Colonic mucosa (tissue), 4 donors: ENCODE measurements at regions not wholly inside any gene's neighbourhood (a gene's known extent, or its start where the extent isn't known, plus 50 kb on each side); places are given as distances from the start of the nearest gene placed in this dataset.

Source experiments
- DNase-seq: peaks from one replicate; pipeline ENCODE4 v3.0.0-alpha.2; 2020
- H3K27ac ChIP-seq: fragments of 200-600 bp; one replicate; pipeline ENCODE4 v1.8.0; 2021
- H3K27me3 ChIP-seq: fragments of 200-600 bp; one replicate; pipeline ENCODE4 v1.8.0; 2021
- H3K36me3 ChIP-seq: fragments of 200-600 bp; one replicate; pipeline ENCODE4 v1.8.0; 2021
- H3K4me1 ChIP-seq: fragments of 200-600 bp; one replicate; pipeline ENCODE4 v1.8.0; 2021; ENCODE audit warnings: mild to moderate bottlenecking
- H3K4me3 ChIP-seq: fragments of 200-600 bp; one replicate; pipeline ENCODE4 v1.8.0; 2021
- H3K9ac ChIP-seq, 2 donors: one replicate each; pipeline ENCODE4 v1.7.0; 2013; ENCODE audit warnings: control low read depth in 2 of 2, low read depth in 2 of 2, low read length in 2 of 2
- H3K9me3 ChIP-seq: fragments of 200-600 bp; one replicate; pipeline ENCODE4 v1.8.0; 2021
- intact Hi-C: fragments of 100-400 bp; cut with DNase I; formaldehyde crosslinking; loops from one replicate; pipeline ENCODE4 v1.14.1; 2022
- TF ChIP-seq, protein P1 (sequence below): fragments of 200-600 bp; IDR thresholded peaks from one replicate; pipeline ENCODE4 v1.8.0; 2022; ENCODE audit warnings: antibody characterized with exemption, mild to moderate bottlenecking
- donor health status: healthy.
- donor health status: DM: no; HTN: no; CAD: no.
- donor health status: DM: no; HTN: no; CAD: no.

DNA sequence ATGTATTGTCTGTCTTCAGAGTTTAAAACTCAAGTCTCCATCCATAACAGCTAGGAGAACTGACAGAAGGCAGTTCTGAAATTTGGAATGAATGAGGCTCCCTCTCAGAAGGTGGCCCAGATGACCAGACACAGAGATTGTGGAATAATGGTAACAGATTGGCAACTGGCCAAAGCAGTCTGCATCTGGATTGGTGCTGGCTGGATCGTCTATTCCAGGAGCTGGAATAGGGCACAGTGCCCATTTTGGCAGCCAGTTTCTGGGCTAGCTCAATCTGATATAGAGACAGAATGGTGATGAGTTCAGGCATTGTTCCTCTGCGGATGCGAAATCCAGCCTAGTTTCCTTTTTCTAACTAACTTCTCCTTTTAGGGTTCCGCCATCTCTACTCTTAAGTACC lies 851.7 kb downstream of the PDCD6IP start:
- Histone ChIP-seq H3K4me3 (no peak overlapping the region), H3K9me3 (no peaks in the 10 kb centered on the region), H3K27me3 (no peaks in the 10 kb centered on the region), H3K4me1 (no peaks in the 10 kb centered on the region), H3K9ac (no peak overlapping the region), H3K27ac (no peak overlapping the region), H3K36me3 (no peaks in the 10 kb centered on the region)
- no peak for DNase-seq
- intact Hi-C loops = no loop called here
- TF ChIP-seq, protein P1, sequence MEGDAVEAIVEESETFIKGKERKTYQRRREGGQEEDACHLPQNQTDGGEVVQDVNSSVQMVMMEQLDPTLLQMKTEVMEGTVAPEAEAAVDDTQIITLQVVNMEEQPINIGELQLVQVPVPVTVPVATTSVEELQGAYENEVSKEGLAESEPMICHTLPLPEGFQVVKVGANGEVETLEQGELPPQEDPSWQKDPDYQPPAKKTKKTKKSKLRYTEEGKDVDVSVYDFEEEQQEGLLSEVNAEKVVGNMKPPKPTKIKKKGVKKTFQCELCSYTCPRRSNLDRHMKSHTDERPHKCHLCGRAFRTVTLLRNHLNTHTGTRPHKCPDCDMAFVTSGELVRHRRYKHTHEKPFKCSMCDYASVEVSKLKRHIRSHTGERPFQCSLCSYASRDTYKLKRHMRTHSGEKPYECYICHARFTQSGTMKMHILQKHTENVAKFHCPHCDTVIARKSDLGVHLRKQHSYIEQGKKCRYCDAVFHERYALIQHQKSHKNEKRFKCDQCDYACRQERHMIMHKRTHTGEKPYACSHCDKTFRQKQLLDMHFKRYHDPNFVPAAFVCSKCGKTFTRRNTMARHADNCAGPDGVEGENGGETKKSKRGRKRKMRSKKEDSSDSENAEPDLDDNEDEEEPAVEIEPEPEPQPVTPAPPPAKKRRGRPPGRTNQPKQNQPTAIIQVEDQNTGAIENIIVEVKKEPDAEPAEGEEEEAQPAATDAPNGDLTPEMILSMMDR = no peak

DNA sequence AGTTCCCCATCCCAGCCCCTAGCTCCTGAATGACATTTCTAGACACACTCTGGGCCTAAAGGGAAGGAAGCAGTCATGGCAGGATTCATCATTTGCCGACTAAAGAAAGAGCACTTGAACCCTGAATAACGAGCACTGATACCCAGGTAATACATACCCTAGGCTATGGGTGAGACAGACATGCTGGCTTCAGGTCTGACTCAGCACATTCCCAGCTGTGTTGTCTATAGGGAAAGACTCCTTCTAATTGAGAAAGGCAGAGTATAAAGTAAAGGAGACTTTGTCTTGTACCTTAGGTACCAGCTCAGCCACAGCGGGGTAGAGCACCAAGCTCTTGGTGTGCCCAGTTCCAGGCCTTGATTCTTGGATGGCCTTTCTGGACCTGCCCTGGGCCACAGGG lies 870.5 kb downstream of the PDCD6IP start:
- TF ChIP-seq, protein P1 = no peak
- no peak for DNase-seq
- Histone ChIP-seq H3K27ac (no peak overlapping the region), H3K9ac (no peak overlapping the region), H3K27me3 (no peaks in the 10 kb centered on the region), H3K4me1 (no peaks in the 10 kb centered on the region), H3K36me3 (no peaks in the 10 kb centered on the region), H3K9me3 (no peaks in the 10 kb centered on the region), H3K4me3 (no peak overlapping the region)
- intact Hi-C loops = no loop called here

DNA sequence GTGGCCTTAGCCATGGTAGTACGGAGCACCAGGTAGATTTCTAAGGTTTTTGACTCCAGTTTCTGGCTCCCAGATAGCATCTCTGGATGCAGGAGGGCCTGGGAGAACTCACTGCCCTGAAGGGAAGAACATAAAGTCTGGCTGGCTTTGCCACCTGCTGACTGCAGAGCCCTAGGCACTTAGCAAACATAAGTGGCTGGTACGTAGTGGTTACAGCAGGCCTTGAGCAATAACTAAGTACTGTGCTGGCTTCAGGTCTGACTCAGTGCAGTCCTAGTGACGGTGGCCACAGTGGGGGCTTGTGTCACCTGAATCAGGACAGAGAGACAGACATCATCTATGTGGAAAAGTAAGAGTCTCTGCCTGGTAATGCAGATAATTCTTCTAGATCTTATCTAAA lies 871.1 kb downstream of the PDCD6IP start:
- Histone ChIP-seq H3K4me1 (no peaks in the 10 kb centered on the region), H3K4me3 (no peak overlapping the region), H3K36me3 (no peaks in the 10 kb centered on the region), H3K9ac (no peak overlapping the region), H3K27me3 (no peaks in the 10 kb centered on the region), H3K9me3 (no peaks in the 10 kb centered on the region), H3K27ac (no peak overlapping the region)
- TF ChIP-seq, protein P1 = no peak
- intact Hi-C loops = no loop called here
- DNase-seq = no peak

DNA sequence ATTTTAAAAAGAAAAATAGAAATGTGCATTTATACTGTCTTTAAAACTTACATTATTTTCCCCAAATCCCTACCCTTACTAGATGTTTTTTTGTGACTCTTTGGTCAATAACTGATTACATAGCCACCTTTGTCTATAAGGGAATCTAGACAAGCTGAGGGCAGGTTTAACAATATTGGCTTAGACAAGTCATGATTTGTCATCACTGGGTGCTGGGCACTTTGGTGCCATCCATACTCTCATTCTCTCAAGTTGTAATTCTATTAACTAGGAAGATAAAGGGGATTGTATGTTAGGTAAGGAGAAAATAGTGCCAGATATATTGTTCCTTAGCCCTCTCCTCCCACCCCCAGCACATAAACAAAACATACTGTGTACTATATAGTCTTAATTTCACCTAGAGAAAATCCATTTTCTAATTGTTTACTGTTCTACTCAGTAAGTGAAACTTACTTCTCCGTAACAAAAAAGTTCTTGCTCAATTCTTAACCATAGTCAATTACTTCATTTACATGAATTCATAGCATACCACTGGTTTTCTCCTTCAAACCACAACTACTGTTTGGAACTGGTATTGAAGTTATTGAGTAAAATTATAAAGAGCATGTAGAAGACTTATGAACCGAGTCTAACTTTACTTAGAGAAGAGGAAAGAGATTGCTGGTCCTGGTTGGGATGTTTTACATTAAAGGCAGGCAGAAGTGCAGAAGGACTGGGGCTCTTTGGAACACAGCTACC lies 877.1 kb downstream of the PDCD6IP start:
- DNase-seq = no peak
- no peak overlapping the region for H3K9ac ChIP-seq
- intact Hi-C loops = no loop called here
- no peak overlapping the region for H3K4me3 ChIP-seq
- H3K36me3 ChIP-seq = no peaks in the 10 kb centered on the region
- TF ChIP-seq, protein P1 = no peak
- no peak overlapping the region for H3K27ac ChIP-seq
- H3K4me1 ChIP-seq = no peaks in the 10 kb centered on the region
- H3K27me3 ChIP-seq = no peaks in the 10 kb centered on the region
- H3K9me3 ChIP-seq = no peaks in the 10 kb centered on the region

DNA sequence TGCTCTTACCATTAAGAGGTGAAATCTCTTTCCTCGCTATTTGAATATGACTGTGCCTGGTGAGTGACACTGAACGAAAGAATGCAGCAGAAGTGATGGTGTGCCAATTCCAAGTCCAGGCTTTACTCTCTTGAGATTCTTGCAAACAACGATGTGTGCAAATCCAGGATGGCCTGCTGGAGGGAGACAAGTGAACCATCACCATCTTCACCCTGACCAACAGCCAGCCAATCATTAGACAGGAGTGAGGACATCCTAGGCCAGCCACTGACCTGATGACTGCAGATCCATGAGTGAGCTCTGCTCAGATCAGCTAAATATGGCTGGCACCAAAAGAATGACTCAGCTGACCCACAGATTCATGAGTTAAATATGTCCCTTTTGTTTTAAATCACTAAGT lies 878.0 kb downstream of the PDCD6IP start:
- H3K9me3 ChIP-seq = no peaks in the 10 kb centered on the region
- no peak for DNase-seq
- H3K36me3 ChIP-seq = no peaks in the 10 kb centered on the region
- H3K4me1 ChIP-seq = no peaks in the 10 kb centered on the region
- TF ChIP-seq, protein P1 = no peak
- no peak overlapping the region for H3K4me3 ChIP-seq
- intact Hi-C loops = no loop called here
- H3K27ac ChIP-seq = no peak overlapping the region
- no peaks in the 10 kb centered on the region for H3K27me3 ChIP-seq
- H3K9ac ChIP-seq = no peak overlapping the region
